Panc1 (cell line): ENCODE measurements at regions not wholly inside any gene's neighbourhood (a gene's known extent, or its start where the extent isn't known, plus 50 kb on each side); places are given as distances from the start of the nearest gene placed in this dataset.

Experiments
- ATAC-seq: fragments of 200-7000 bp; cut with Tn5 transposase; 2 replicates; pipeline ENCODE4 v1.9.1; 2020; ENCODE audit warnings: mild to moderate bottlenecking, moderate library complexity
- BruUV-seq: library from RNA; stranded (reverse); fragments of 400-500 nt; replicated peaks from 2 replicates; lab custom pipeline; 2021; lab: Mats Ljungman, UMichigan
- CTCF ChIA-PET: fragments of 300-600 bp; sonication (Branson Sonifier 250); formaldehyde crosslinking; loops from one replicate; lab custom pipeline; 2022; ENCODE audit warnings: antibody characterized with exemption; lab: Charles Lee
- POLR2A ChIA-PET: fragments of 300-600 bp; sonication (Branson Sonifier 250); formaldehyde crosslinking; loops from one replicate; lab custom pipeline; 2022; ENCODE audit warnings: antibody characterized with exemption; lab: Charles Lee
- DNase-seq: peaks from one replicate; pipeline ENCODE4 v3.0.0-alpha.2; 2010; ENCODE audit warnings: low read depth, low spot score
- H3K27ac ChIP-seq: 2 replicates; pipeline ENCODE4 v1.5.1; 2011; ENCODE audit warnings: mild to moderate bottlenecking, low read length, inconsistent platforms
- H3K27me3 ChIP-seq: fragments of 200-500 bp; sonication (Bioruptor generic); 2 replicates; pipeline ENCODE4 v1.6.0; 2014; ENCODE audit warnings: low read length, inconsistent platforms; ENCODE audit not compliant: control insufficient read depth, insufficient read depth
- H3K36me3 ChIP-seq: fragments of 200-500 bp; sonication (Bioruptor generic); 2 replicates; pipeline ENCODE4 v1.5.1; 2014; ENCODE audit warnings: inconsistent platforms, mild to moderate bottlenecking, low read length, moderate library complexity; ENCODE audit not compliant: control insufficient read depth, insufficient read depth
- H3K4me1 ChIP-seq: 2 replicates; pipeline ENCODE4 v1.5.1; 2011; ENCODE audit warnings: inconsistent platforms, mild to moderate bottlenecking, low read length, moderate library complexity; ENCODE audit not compliant: control insufficient read depth, insufficient read depth
- H3K4me3 ChIP-seq, 2 experiments: 2 replicates each; pipeline ENCODE4 v1.5.1; 2011 to 2012; ENCODE audit warnings: low read depth in 2 of 2, low read length in 2 of 2, mild to moderate bottlenecking in 2 of 2, inconsistent platforms in 1 of 2, moderate library complexity in 1 of 2
- H3K9me3 ChIP-seq: fragments of 200-500 bp; sonication (Bioruptor generic); 2 replicates; pipeline ENCODE4 v1.5.1; 2014; ENCODE audit warnings: low read depth, mild to moderate bottlenecking, inconsistent platforms, low read length, moderate library complexity; ENCODE audit not compliant: control insufficient read depth, insufficient read depth
- CTCF ChIP-seq: fragments of 450-650 bp; IDR thresholded peaks from 2 replicates; pipeline ENCODE4 v1.5.1; 2017; ENCODE audit warnings: mild to moderate bottlenecking
- POLR2AphosphoS5 ChIP-seq: IDR thresholded peaks from 2 replicates; pipeline ENCODE4 v1.6.1; 2012; ENCODE audit warnings: mild to moderate bottlenecking, low read depth, low read length, moderate library complexity
- SIN3A ChIP-seq: IDR thresholded peaks from 2 replicates; pipeline ENCODE4 v1.6.1; 2012; ENCODE audit warnings: low read depth, mild to moderate bottlenecking, low read length, moderate library complexity, borderline replicate concordance; ENCODE audit not compliant: insufficient read depth
- TCF7L2 ChIP-seq: IDR thresholded peaks from 2 replicates; pipeline ENCODE4 v1.6.1; 2011; ENCODE audit warnings: mild to moderate bottlenecking, low read depth, low read length, inconsistent platforms
- in situ Hi-C: cut with HindIII; loops from 2 replicates; pipeline ENCODE4 v1.10.0; 2016; ENCODE audit warnings: low sequenced_read_pairs, low pct_unique_long_range_greater_than_20kb
- intact Hi-C: fragments of 100-400 bp; cut with micrococcal nuclease; formaldehyde crosslinking; loops from one replicate; pipeline ENCODE4 v1.10.0; 2022; ENCODE audit not compliant: unreplicated experiment
- TF ChIP-seq, protein P1 (sequence below), 2 experiments: IDR thresholded peaks; 2 replicates each; pipeline ENCODE4 v1.6.1; 2011 to 2012; ENCODE audit warnings: low read depth in 2 of 2, control low read depth in 1 of 2, low read length in 1 of 2, mild to moderate bottlenecking in 1 of 2, moderate library complexity in 1 of 2; ENCODE audit not compliant: insufficient read depth in 1 of 2

- no peak overlapping the region for H3K27ac ChIP-seq
- no peaks in the 10 kb centered on the region for H3K27me3 ChIP-seq
- BruUV-seq = no TSS peak
- peaks cover 16% of the 10 kb centered on the region for H3K4me1 ChIP-seq
- no peak for ATAC-seq
- DNase-seq = no peak
- intact Hi-C loops = no loop called here
- CTCF ChIA-PET = no interaction called here
- no peaks in the 10 kb centered on the region for H3K36me3 ChIP-seq
- in situ Hi-C loops = no loop called here
- POLR2A ChIA-PET = no interaction called here
- TF ChIP-seq CTCF (no peak), POLR2AphosphoS5 (no peak), TCF7L2 (no peak), SIN3A (no peak)
- TF ChIP-seq, protein P1, sequence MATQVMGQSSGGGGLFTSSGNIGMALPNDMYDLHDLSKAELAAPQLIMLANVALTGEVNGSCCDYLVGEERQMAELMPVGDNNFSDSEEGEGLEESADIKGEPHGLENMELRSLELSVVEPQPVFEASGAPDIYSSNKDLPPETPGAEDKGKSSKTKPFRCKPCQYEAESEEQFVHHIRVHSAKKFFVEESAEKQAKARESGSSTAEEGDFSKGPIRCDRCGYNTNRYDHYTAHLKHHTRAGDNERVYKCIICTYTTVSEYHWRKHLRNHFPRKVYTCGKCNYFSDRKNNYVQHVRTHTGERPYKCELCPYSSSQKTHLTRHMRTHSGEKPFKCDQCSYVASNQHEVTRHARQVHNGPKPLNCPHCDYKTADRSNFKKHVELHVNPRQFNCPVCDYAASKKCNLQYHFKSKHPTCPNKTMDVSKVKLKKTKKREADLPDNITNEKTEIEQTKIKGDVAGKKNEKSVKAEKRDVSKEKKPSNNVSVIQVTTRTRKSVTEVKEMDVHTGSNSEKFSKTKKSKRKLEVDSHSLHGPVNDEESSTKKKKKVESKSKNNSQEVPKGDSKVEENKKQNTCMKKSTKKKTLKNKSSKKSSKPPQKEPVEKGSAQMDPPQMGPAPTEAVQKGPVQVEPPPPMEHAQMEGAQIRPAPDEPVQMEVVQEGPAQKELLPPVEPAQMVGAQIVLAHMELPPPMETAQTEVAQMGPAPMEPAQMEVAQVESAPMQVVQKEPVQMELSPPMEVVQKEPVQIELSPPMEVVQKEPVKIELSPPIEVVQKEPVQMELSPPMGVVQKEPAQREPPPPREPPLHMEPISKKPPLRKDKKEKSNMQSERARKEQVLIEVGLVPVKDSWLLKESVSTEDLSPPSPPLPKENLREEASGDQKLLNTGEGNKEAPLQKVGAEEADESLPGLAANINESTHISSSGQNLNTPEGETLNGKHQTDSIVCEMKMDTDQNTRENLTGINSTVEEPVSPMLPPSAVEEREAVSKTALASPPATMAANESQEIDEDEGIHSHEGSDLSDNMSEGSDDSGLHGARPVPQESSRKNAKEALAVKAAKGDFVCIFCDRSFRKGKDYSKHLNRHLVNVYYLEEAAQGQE (IDR thresholded peaks at IDR 0.05; ENCODE audit: insufficient read depth in 1 of 2, low read depth in 2 of 2, low read length in 1 of 2) = no peak
- no peak overlapping the region for H3K4me3 ChIP-seq
- no peaks in the 10 kb centered on the region for H3K9me3 ChIP-seq
Observed at GRCh38 chr2:240252872-240253511, 112.5 kb upstream of the OTOS start.

DNA sequence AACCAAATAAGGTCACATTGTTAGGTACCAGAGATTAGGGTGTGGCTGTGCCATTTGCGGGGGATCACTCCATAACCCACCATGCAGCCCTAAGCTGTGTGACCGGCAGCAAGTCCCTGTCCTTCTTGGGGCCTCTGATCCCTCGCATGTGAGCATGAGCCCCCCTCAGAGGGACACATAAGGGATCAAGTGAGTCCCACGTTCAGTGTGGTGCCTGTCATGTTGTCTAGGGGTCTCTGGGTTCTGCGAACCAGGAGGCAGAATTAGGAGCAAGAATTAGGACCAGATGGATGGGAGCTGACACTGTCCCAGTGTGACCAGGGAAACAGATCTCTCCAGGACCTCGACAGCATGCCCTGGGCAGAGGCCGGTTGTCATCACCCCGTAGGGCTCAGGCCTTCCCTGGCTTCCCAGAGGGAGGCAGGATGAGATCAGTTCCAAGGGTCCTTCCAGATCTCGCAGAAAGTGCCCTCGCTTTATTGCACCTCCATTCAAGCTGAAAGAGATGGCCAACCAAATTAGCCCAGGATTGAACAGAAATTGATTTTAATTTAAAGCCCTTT, 113.2 kb upstream of the OTOS start:
- H3K27ac ChIP-seq = no peak overlapping the region
- H3K4me3 ChIP-seq = no peak overlapping the region
- CTCF ChIA-PET = no interaction called here
- H3K9me3 ChIP-seq = no peaks in the 10 kb centered on the region
- POLR2A ChIA-PET = interaction anchor here (0.6 kb wide), 1 partner anchor 1766 kb away, joined by 3 read pairs; no protein-coding TSS in a partner anchor
- peaks cover 16% of the 10 kb centered on the region for H3K4me1 ChIP-seq
- TF ChIP-seq, protein P1 (IDR thresholded peaks at IDR 0.05; ENCODE audit: insufficient read depth in 1 of 2, low read depth in 2 of 2, low read length in 1 of 2) = no peak
- no peak for TF ChIP-seq SIN3A
- TF ChIP-seq TCF7L2 = no peak
- no peak for TF ChIP-seq CTCF
- no peak for TF ChIP-seq POLR2AphosphoS5
- intact Hi-C loops (no loop called here), in situ Hi-C loops (no loop called here)
- no peak for DNase-seq
- ATAC-seq = no peak
- no peaks in the 10 kb centered on the region for H3K36me3 ChIP-seq
- H3K27me3 ChIP-seq = no peaks in the 10 kb centered on the region
- BruUV-seq = no TSS peak
